ENCODE measurements at regions not wholly inside any gene's neighbourhood (a gene's known extent, or its start where the extent isn't known, plus 50 kb on each side); places are given as distances from the start of the nearest gene placed in this dataset.

GRCh38 chr11:27912916-27913315, 195.0 kb downstream of the KIF18A start:
- no peak overlapping the region for H3K9ac ChIP-seq (ENCODE audit: low read length)
- DNase-seq (ENCODE audit: low read depth, low spot score) = no peak
- no peaks in the 10 kb centered on the region for H3K9me2 ChIP-seq (ENCODE audit: insufficient read depth)
- no peaks in the 10 kb centered on the region for H3K9me3 ChIP-seq (ENCODE audit: control insufficient read depth in 1 of 2, insufficient read depth in 1 of 2, low read depth in 1 of 2, low read length in 2 of 2)
- H3K27me3 ChIP-seq (ENCODE audit: insufficient read depth, low read length) = no peaks in the 10 kb centered on the region
- H3K36me3 ChIP-seq (ENCODE audit: control insufficient read depth in 1 of 2, insufficient read depth in 2 of 2, low read length in 2 of 2) = no peaks in the 10 kb centered on the region
- H3K4me3 ChIP-seq (replicated peaks in 1 of 2; ENCODE audit: low read depth in 1 of 2, low read length in 2 of 2) = no peak overlapping the region
- ChIA-PET RAD21 (ENCODE audit: low non-redundant PET in 1 of 2, low total read pairs in 2 of 2, uncharacterized antibody in 2 of 2, unreplicated experiment in 2 of 2) (no interaction called here), CTCF (no interaction called here), POLR2A (interaction anchor here (0.8 kb wide), 1 partner anchor 21 kb away, joined by 3 read pairs; no protein-coding TSS in a partner anchor)
- peak overlapping the region; percentile 10; the same call in 1 of the 2 replicates for H3K4me2 ChIP-seq (ENCODE audit: low read length)
- no TSS peak for BruUV-seq (replicated peaks)
- H2AFZ ChIP-seq (ENCODE audit: low read depth, low read length, poor library complexity, severe bottlenecking) = no peak overlapping the region
- H3K79me2 ChIP-seq (ENCODE audit: insufficient read depth, low read length) = no peaks in the 10 kb centered on the region
- peaks cover 26 to 64% of the 10 kb centered on the region in 2 experiments for H3K4me1 ChIP-seq (ENCODE audit: control insufficient read depth in 1 of 2, insufficient read depth in 2 of 2, low read length in 2 of 2)
- no peaks in the 10 kb centered on the region for H4K20me1 ChIP-seq (ENCODE audit: insufficient read depth)
- intact Hi-C loops (cut with micrococcal nuclease) = no loop called here
- no peak for ATAC-seq
- H3K27ac ChIP-seq (ENCODE audit: low read depth, low read length) = no peak overlapping the region
- TF ChIP-seq CEBPB (IDR thresholded peaks at IDR 0.05; ENCODE audit: low read depth) = no peak
- TF ChIP-seq ATF3 (IDR thresholded peaks at IDR 0.05) = no peak
- 0 out of 2 replicates have a peak, but pooled peaks have one; percentile 8 for TF ChIP-seq FOSL1 (IDR thresholded peaks at IDR 0.05; ENCODE audit: low read depth)
- no peak for TF ChIP-seq ZNF274 (IDR thresholded peaks at IDR 0.05; ENCODE audit: low read depth, low read length)
- TF ChIP-seq CTCF (IDR thresholded peaks at IDR 0.05 in 2 of 3, conservative IDR thresholded peaks at IDR 0.05 in 1 of 3; ENCODE audit: borderline replicate concordance in 1 of 3, insufficient read depth in 1 of 3, low read depth in 2 of 3, low read length in 2 of 3) = no peak
- no peak for TF ChIP-seq POLR2AphosphoS5 (IDR thresholded peaks at IDR 0.05; ENCODE audit: low read depth, low read length)
- TF ChIP-seq RAD21 (IDR thresholded peaks at IDR 0.05; ENCODE audit: low read depth) = no peak
- no peak for TF ChIP-seq REST (IDR thresholded peaks at IDR 0.05; ENCODE audit: low read depth)
